HCEC 1CT (cell line): ENCODE measurements at regions not wholly inside any gene's neighbourhood (a gene's known extent, or its start where the extent isn't known, plus 50 kb on each side); places are given as distances from the start of the nearest gene placed in this dataset.
A peak's percentile ranks its signal among the peaks of the same experiment; 100 is the strongest.
"Not testable (repeated sequence)": the region's sequence is repeated elsewhere in the genome, so short reads cannot be mapped to it uniquely, and the experiment has no call there.

Experiments
- DNase-seq: peaks from one replicate; pipeline ENCODE4 v3.0.0-alpha.2; 2017

- DNase-seq, result no peak
Measured at GRCh38 chr2:167334146-167334742, 446.0 kb downstream of the XIRP2 start.

GRCh38 chr2:167333245-167333644, 445.0 kb downstream of the XIRP2 start:
- DNase-seq, result peak; percentile 56

- DNase-seq, result no peak
Measured at GRCh38 chr2:167332358-167332757, 444.1 kb downstream of the XIRP2 start.

- DNase-seq, result peak; percentile 36
Measured at GRCh38 chr2:167331636-167332232, 443.5 kb downstream of the XIRP2 start.

- not testable (repeated sequence) for DNase-seq
Measured at GRCh38 chr2:167328808-167329207, 440.5 kb downstream of the XIRP2 start.

- no peak for DNase-seq
Measured at GRCh38 chr2:167322795-167323194, 434.5 kb downstream of the XIRP2 start.

DNA sequence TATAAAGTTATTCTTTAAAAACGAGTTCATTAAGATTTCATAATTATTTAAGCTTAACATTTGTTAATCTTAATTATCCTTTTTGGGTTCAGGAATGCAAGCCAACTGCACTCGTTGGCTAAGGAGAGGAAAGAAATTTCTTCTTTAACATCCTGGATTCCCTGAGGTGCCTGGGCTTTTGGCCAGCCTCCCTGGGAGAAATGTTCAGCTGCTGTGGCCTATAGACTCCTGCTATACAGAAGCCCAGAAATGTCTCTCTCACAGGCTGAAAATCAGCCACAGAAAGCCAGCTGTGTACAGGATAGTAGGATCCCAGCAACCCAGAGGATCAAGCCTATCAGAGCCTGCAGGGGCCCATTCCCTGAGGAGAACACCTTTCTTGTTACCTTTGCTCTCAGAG, 430.3 kb downstream of the XIRP2 start:
- DNase-seq, result no peak

DNA sequence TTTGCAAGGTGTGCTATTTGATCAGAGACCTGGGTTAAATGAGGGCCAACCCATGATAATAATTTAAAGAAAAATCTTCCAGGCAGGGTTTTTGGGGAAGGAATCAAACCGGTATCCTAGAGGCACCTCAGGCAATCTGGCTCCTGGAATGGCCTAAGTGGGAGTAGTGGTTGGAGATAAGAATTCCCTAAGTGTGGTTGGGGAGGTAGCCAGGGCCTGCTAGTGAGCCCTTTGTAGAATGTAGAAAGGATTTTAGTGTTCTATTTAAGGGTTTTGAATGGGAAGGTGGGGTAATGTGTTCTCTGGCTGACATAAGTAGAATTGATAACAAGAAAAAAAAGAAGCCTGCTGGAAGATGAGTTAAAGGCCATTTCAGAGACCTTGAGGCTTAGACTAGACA, 422.2 kb downstream of the XIRP2 start:
- DNase-seq, result no peak
